Adipocyte (in vitro differentiated cells): ENCODE measurements at regions not wholly inside any gene's neighbourhood (a gene's known extent, or its start where the extent isn't known, plus 50 kb on each side); places are given as distances from the start of the nearest gene placed in this dataset.
"Not testable (repeated sequence)": the region's sequence is repeated elsewhere in the genome, so short reads cannot be mapped to it uniquely, and the experiment has no call there.

ENCODE experiments used
- DNase-seq: peaks from one replicate; pipeline ENCODE4 v3.0.0-alpha.2; 2015; ENCODE audit warnings: low read depth
- H3K27me3 ChIP-seq: replicated peaks from 2 replicates; pipeline ENCODE4 v1.7.0; 2013; ENCODE audit warnings: mild to moderate bottlenecking, low read length, moderate library complexity; ENCODE audit not compliant: control insufficient read depth, insufficient read depth
- H3K36me3 ChIP-seq: 2 replicates; pipeline ENCODE4 v1.7.0; 2013; ENCODE audit warnings: low read length, mild to moderate bottlenecking, moderate library complexity; ENCODE audit not compliant: control insufficient read depth, insufficient read depth, severe bottlenecking
- H3K4me1 ChIP-seq: 2 replicates; pipeline ENCODE4 v1.7.0; 2013; ENCODE audit warnings: mild to moderate bottlenecking, low read length, moderate library complexity; ENCODE audit not compliant: control insufficient read depth, insufficient read depth
- H3K4me3 ChIP-seq: 2 replicates; pipeline ENCODE4 v1.7.0; 2013; ENCODE audit warnings: mild to moderate bottlenecking, low read length, moderate library complexity
- H3K9ac ChIP-seq: 2 replicates; pipeline ENCODE4 v1.7.0; 2013; ENCODE audit warnings: mild to moderate bottlenecking, low read length, moderate library complexity
- H3K9me3 ChIP-seq: 2 replicates; pipeline ENCODE4 v1.7.0; 2013; ENCODE audit warnings: mild to moderate bottlenecking, low read length, moderate library complexity; ENCODE audit not compliant: control insufficient read depth

DNA sequence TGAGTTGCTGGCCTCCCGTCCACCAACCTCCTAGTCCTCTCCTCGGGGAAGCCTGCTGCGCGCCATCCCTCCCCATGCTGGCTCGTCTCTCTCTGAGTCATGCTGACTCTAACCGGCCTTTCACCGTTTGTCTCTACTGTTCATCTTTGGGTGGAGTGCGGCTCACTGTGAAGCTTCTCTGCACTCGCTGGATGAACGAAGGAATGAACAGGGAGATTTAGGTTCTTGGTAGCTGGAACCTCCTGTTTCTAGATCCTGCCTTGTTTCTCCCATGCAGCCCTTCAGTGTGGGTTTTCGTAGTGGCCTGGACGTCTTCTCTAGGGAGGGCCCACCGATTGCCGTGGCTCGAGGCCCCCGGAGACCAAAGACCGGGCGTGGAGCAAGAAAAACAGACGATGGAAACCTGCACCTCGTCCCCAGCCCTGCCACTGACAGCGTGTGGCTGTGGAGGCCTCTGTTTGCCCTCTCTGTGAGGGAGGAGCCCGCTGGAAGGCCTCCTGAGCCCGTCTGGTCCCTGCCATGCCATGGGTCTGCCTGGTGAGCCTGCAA is 227.6 kb upstream of the C1orf174 start:
- Histone ChIP-seq H3K9me3 (peaks cover 2% of the 10 kb centered on the region), H3K36me3 (no peaks in the 10 kb centered on the region), H3K4me3 (no peak overlapping the region), H3K9ac (no peak overlapping the region), H3K27me3 (no peaks in the 10 kb centered on the region), H3K4me1 (no peaks in the 10 kb centered on the region)
- no peak for DNase-seq

DNA sequence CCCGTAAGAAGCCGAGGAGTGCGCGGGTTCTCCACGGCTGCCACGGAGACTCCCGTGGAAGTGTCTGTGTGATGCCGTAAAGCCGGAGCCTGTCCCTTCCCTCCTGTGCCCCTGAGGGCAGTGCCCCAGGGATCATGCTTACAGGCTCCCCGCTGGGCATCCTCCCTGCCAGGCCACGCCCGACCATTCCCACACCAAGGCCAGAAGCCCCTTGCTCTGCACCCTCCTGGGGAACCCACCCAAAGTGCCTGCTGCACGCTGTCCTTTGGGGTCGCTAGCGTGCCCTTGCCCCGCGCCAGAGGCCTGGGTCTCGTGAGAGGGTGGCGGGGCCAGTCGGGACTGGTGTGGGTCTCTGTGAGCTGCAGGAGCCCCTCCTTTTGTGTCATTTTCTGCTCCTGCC is 228.5 kb upstream of the C1orf174 start:
- no peak overlapping the region for H3K9ac ChIP-seq
- DNase-seq, result no peak
- H3K9me3 ChIP-seq, result no peaks in the 10 kb centered on the region
- H3K27me3 ChIP-seq, result no peaks in the 10 kb centered on the region
- no peaks in the 10 kb centered on the region for H3K4me1 ChIP-seq
- no peaks in the 10 kb centered on the region for H3K36me3 ChIP-seq
- no peak overlapping the region for H3K4me3 ChIP-seq

DNA sequence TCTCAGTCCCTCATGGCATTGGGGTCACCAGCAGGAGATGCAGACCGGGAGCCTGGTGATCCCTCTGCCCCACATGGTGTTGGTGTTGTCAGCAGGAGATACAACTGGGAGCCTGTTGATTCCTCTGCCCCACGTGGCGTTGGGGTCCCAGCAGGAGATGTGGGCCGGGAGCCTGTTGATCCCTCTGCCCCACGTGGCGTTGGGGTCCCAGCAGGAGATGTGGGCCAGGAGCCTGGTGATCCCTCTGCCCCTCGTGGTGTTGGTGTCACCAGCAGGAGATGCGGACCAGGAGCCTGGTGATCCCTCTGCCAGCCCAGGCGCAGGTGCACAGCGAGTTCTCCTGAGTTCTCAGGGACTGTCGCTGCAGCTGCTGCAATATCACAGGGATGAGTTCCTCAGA is 229.6 kb upstream of the C1orf174 start:
- H3K36me3 ChIP-seq, result no peaks in the 10 kb centered on the region
- H3K9ac ChIP-seq, result no peak overlapping the region
- DNase-seq, result no peak

GRCh38 chr1:4130096-4130495 is 230.0 kb upstream of the C1orf174 start:
- Histone ChIP-seq H3K9me3 (no peaks in the 10 kb centered on the region), H3K36me3 (no peaks in the 10 kb centered on the region), H3K27me3 (no peaks in the 10 kb centered on the region), H3K4me3 (no peak overlapping the region), H3K9ac (no peak overlapping the region), H3K4me1 (no peaks in the 10 kb centered on the region)
- no peak for DNase-seq

More for the DNA sequence above, 229.6 kb upstream of the C1orf174 start:
- Histone ChIP-seq H3K9me3 (no peaks in the 10 kb centered on the region), H3K27me3 (no peaks in the 10 kb centered on the region), H3K4me3 (no peak overlapping the region), H3K4me1 (no peaks in the 10 kb centered on the region)

GRCh38 chr1:4131734-4132133 is 231.7 kb upstream of the C1orf174 start:
- H3K4me3 ChIP-seq, result no peak overlapping the region
- DNase-seq, result no peak
- no peaks in the 10 kb centered on the region for H3K36me3 ChIP-seq
- H3K4me1 ChIP-seq, result no peaks in the 10 kb centered on the region
- no peaks in the 10 kb centered on the region for H3K9me3 ChIP-seq
- no peak overlapping the region for H3K9ac ChIP-seq
- no peaks in the 10 kb centered on the region for H3K27me3 ChIP-seq

DNA sequence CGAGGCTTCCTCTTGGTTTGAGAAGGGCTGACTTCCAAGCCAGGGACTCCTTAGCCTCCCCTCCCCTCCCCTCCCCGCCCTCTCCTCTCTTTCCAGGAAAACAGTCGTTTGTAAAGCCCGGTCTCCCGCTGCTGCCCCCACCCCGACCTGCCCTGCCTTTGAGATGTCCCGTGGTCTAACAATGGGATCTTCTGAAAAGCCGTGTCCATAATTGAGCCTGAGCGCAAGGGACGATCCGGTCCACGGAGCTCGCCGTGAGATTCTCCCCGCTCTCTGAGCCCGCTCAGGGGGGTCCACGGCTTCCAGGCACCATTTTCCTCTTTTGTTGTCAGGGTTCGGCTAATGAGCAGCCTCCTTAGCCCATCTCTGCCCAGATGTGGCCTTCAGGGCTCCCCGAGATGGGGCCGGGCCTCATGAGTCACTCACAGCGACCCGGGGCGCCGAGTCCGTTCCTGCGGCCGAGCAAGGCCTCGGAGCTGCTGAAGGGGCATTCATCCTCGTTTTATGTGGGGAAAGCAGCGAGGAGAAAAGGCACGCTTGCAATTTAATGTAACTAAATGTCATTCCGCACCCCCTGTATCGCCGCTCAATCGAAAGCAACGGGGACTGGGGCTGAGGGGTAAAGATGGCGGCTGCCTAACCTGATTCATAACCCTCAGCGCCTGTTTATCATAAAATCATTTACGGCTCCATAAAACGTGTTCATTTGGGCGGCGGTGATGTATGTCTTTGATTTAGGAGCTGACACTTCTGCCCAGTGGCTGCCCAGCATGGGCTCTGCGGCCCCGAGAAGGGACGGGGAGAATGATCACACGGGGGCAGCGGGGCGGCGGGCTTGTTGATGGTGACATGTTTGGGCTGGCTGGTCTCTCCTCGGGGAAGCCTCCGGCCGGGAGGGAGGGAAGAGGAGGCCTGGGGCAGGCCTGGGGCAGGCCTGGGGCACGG is 232.6 kb upstream of the C1orf174 start:
- Histone ChIP-seq H3K9me3 (no peaks in the 10 kb centered on the region), H3K36me3 (no peaks in the 10 kb centered on the region), H3K4me3 (no peak overlapping the region), H3K27me3 (no peaks in the 10 kb centered on the region), H3K9ac (no peak overlapping the region), H3K4me1 (no peaks in the 10 kb centered on the region)
- DNase-seq, result no peak

- H3K4me1 ChIP-seq, result no peaks in the 10 kb centered on the region
- no peak overlapping the region for H3K9ac ChIP-seq
- no peak for DNase-seq
- no peaks in the 10 kb centered on the region for H3K9me3 ChIP-seq
- no peaks in the 10 kb centered on the region for H3K36me3 ChIP-seq
- H3K27me3 ChIP-seq, result no peaks in the 10 kb centered on the region
- no peak overlapping the region for H3K4me3 ChIP-seq
Observed at GRCh38 chr1:4133297-4133938, 233.3 kb upstream of the C1orf174 start.

GRCh38 chr1:4133939-4134321 is 233.9 kb upstream of the C1orf174 start:
- no peaks in the 10 kb centered on the region for H3K9me3 ChIP-seq
- no peaks in the 10 kb centered on the region for H3K27me3 ChIP-seq
- no peak overlapping the region for H3K9ac ChIP-seq
- no peaks in the 10 kb centered on the region for H3K4me1 ChIP-seq
- DNase-seq, result no peak
- H3K4me3 ChIP-seq, result no peak overlapping the region
- H3K36me3 ChIP-seq, result no peaks in the 10 kb centered on the region

- DNase-seq, H3K27me3 ChIP-seq, H3K4me3 ChIP-seq, H3K9me3 ChIP-seq, H3K9ac ChIP-seq, H3K4me1 ChIP-seq, H3K36me3 ChIP-seq: not testable (repeated sequence)
Observed at GRCh38 chr1:4135853-4136252, 235.8 kb upstream of the C1orf174 start.

GRCh38 chr1:4137621-4138415 is 237.7 kb upstream of the C1orf174 start:
- no peaks in the 10 kb centered on the region for H3K27me3 ChIP-seq
- no peak overlapping the region for H3K9ac ChIP-seq
- no peak overlapping the region for H3K4me3 ChIP-seq
- no peaks in the 10 kb centered on the region for H3K4me1 ChIP-seq
- no peaks in the 10 kb centered on the region for H3K36me3 ChIP-seq
- H3K9me3 ChIP-seq, result no peaks in the 10 kb centered on the region
- no peak for DNase-seq

GRCh38 chr1:4139646-4140045 is 239.6 kb upstream of the C1orf174 start:
- Histone ChIP-seq H3K36me3 (no peaks in the 10 kb centered on the region), H3K9ac (no peak overlapping the region), H3K4me3 (no peak overlapping the region), H3K27me3 (no peaks in the 10 kb centered on the region), H3K9me3 (no peaks in the 10 kb centered on the region), H3K4me1 (no peaks in the 10 kb centered on the region)
- DNase-seq, result no peak
